CMK (cell line): ENCODE measurements at regions not wholly inside any gene's neighbourhood (a gene's known extent, or its start where the extent isn't known, plus 50 kb on each side); places are given as distances from the start of the nearest gene placed in this dataset.

ENCODE experiments used
- DNase-seq: peaks from one replicate; pipeline ENCODE4 v3.0.0-alpha.2; 2010; ENCODE audit warnings: low read depth

DNA sequence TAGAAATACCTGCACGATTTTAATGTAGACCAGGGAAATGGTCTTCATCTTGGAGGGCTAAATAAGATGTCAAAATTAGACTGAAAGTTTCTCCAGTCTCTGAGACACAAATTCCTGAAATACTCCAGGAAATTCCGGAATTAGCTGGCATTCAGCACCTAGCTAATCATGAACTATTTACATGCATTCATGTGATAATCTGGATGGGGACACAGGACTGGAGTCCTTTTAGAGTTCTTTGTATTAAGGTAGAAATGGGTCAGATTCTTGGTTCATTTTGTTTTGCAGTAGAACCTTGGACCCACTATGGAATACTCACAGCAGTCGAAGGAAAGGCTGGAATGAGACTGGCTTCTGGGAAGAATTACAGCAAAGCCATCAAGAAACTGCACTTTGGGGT, 65.3 kb upstream of the MDFIC start:
- no peak for DNase-seq

- no peak for DNase-seq
Observed at GRCh38 chr7:114857605-114858004, 64.3 kb upstream of the MDFIC start.

DNA sequence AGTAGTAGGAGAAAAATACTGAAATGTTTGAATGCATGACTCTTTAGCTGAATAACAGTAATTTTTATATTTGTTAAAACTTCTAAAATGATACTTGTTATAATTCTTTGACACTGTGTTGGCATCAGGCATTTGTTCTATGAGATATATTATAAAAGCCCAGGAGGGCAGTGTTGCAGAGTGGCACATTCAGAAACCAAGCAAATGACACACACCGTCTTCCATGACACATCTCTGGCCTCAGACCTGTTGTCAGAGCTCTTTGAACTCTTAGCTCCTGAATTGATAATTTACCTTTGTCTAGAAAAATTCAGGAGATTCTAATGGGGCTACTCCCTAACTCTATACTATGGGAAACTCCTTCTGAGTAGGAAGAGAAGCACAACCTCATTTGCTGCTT, 62.4 kb upstream of the MDFIC start:
- DNase-seq = no peak

GRCh38 chr7:114860206-114860605, 61.7 kb upstream of the MDFIC start:
- no peak for DNase-seq

DNA sequence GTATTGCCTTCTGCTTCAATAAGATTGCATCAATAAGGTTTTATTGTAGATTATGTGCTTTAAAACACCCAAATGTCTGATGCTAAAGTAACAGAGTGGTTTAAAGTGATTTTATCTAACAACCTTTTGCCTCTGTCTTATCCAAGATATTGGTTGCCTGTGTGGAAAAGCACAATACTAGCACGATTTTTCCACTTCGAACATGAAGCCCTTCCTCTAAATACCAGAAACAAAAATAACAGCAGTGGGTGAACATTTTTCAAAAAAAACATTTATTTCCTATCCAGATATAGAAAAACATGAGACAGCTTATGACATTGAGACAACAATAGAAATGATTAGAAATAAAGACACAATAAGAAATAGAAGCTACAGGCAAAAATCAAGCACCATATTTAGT, 59.5 kb upstream of the MDFIC start:
- no peak for DNase-seq

GRCh38 chr7:114864278-114864677, 57.6 kb upstream of the MDFIC start:
- no peak for DNase-seq

- DNase-seq = no peak
Observed at GRCh38 chr7:114865564-114865963, 56.3 kb upstream of the MDFIC start.
